ENCODE measurements at regions not wholly inside any gene's neighbourhood (a gene's known extent, or its start where the extent isn't known, plus 50 kb on each side); places are given as distances from the start of the nearest gene placed in this dataset.

DNA sequence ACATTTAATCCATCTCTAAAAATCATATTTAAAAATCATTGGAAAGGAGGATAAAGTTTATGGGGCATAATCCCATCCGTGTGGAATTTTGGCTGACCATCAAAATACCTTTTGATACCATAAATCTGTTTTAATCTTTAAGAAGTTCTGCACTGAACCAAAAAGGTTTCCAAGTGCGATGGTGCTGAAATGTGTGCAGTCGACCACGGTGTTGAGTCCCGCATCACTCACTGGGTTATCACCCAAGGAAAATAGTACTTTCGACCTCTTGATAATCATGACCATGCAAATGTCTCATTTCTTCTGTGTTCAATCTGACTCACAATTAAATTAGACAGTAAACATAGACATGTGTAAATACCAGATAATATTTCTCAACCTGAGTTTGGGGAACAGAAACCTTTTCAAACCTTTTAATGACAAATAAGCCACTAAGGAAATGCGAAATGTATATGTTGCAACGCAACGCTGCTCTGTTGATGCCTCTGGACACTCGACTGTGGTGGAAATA is 62.0 kb upstream of the CDH6 start:
- Histone ChIP-seq H3K9me2 (replicated peaks; ENCODE audit: control insufficient read depth, low read length) (no peaks in the 10 kb centered on the region; the same call in 1 of the 2 replicates), H3K9me3 (ENCODE audit: control insufficient read depth, insufficient read depth, low read length) (no peaks in the 10 kb centered on the region), H3F3A (ENCODE audit: control insufficient read depth, insufficient read depth) (no peaks in the 10 kb centered on the region), H3K27me3 (ENCODE audit: control insufficient read depth, low read length) (no peaks in the 10 kb centered on the region), H3K79me2 (ENCODE audit: control insufficient read depth, low read length) (no peaks in the 10 kb centered on the region), H3K36me3 (ENCODE audit: control insufficient read depth, low read length) (no peaks in the 10 kb centered on the region), H4K20me1 (ENCODE audit: control insufficient read depth, insufficient read depth, low read depth, low read length) (no peaks in the 10 kb centered on the region), H3K4me2 (ENCODE audit: low read length) (no peak overlapping the region), H3K4me1 (ENCODE audit: control insufficient read depth, low read length) (no peaks in the 10 kb centered on the region), H3K4me3 (ENCODE audit: low read length) (no peak overlapping the region), H3K27ac (ENCODE audit: low read depth, low read length) (no peak overlapping the region)
- TF ChIP-seq EZH2phosphoT487 (IDR thresholded peaks at IDR 0.05; ENCODE audit: borderline replicate concordance, low read length): no peak
- TF ChIP-seq, protein P1, sequence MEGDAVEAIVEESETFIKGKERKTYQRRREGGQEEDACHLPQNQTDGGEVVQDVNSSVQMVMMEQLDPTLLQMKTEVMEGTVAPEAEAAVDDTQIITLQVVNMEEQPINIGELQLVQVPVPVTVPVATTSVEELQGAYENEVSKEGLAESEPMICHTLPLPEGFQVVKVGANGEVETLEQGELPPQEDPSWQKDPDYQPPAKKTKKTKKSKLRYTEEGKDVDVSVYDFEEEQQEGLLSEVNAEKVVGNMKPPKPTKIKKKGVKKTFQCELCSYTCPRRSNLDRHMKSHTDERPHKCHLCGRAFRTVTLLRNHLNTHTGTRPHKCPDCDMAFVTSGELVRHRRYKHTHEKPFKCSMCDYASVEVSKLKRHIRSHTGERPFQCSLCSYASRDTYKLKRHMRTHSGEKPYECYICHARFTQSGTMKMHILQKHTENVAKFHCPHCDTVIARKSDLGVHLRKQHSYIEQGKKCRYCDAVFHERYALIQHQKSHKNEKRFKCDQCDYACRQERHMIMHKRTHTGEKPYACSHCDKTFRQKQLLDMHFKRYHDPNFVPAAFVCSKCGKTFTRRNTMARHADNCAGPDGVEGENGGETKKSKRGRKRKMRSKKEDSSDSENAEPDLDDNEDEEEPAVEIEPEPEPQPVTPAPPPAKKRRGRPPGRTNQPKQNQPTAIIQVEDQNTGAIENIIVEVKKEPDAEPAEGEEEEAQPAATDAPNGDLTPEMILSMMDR (IDR thresholded peaks at IDR 0.05; ENCODE audit: low read depth, low read length, poor library complexity, severe bottlenecking): no peak

DNA sequence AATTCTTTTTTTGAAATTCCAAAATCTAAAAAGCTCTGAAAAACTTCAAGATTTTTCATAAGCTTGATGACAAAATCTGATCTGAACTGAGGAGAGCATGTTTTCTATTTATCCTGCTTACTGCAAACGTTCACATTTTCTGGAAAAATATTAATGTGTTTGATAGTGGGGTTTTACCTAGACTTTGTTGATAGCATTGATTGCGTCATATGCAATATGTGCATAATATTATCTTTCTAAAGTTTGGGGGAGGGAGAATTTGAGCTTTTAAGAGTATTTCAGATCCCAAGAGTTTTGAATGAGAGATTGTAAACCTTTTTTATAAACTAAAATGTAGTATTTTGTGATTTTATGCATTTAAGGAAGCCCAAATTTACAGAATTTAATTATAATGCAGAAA is 62.8 kb upstream of the CDH6 start:
- no peak overlapping the region for H3K4me2 ChIP-seq (ENCODE audit: low read length)

DNA sequence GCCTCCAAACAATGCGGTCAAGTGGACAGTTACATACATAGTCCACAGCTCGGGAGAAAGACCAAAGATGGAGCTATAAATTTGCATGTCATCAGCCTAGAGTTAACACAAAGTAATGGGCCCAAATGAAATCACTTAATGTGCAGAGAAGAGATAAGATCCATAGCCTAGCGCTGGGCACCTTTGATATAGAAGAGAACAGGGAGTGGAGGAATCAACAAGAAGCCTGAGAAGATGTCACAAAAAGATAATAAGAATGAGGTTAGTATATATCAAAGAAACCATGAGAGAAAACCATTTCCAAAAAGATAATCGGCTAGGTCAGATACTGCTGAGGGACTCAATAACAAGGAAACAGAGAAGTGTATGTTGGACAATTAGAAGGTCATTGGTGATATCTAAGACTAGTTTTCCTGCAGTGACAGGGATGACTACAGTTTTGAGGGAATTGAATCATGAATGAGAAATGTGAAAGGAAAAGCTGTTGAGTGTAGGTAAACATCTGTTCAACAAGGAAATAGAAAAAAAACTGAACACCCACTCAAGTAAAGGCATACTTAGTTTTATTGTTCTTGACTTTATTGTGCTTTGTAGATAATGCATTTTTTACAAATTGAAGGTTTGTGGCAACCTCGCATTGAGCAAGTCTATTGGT is 68.7 kb upstream of the CDH6 start:
- Histone ChIP-seq H3K9me2 (replicated peaks; ENCODE audit: control insufficient read depth, low read length) (no peaks in the 10 kb centered on the region; the same call in 1 of the 2 replicates), H3K27me3 (ENCODE audit: control insufficient read depth, low read length) (no peaks in the 10 kb centered on the region), H3K27ac (ENCODE audit: low read depth, low read length) (no peak overlapping the region), H3K4me1 (ENCODE audit: control insufficient read depth, low read length) (no peaks in the 10 kb centered on the region), H3K9me3 (ENCODE audit: control insufficient read depth, insufficient read depth, low read length) (no peaks in the 10 kb centered on the region), H3K36me3 (ENCODE audit: control insufficient read depth, low read length) (no peaks in the 10 kb centered on the region), H3F3A (ENCODE audit: control insufficient read depth, insufficient read depth) (no peaks in the 10 kb centered on the region), H3K4me3 (ENCODE audit: low read length) (no peak overlapping the region), H3K79me2 (ENCODE audit: control insufficient read depth, low read length) (no peaks in the 10 kb centered on the region), H3K4me2 (ENCODE audit: low read length) (no peak overlapping the region), H4K20me1 (ENCODE audit: control insufficient read depth, insufficient read depth, low read depth, low read length) (no peaks in the 10 kb centered on the region)
- TF ChIP-seq EZH2phosphoT487 (IDR thresholded peaks at IDR 0.05; ENCODE audit: borderline replicate concordance, low read length): no peak
- TF ChIP-seq, protein P1 (IDR thresholded peaks at IDR 0.05; ENCODE audit: low read depth, low read length, poor library complexity, severe bottlenecking): no peak

More for the DNA sequence above, 62.8 kb upstream of the CDH6 start:
- no peaks in the 10 kb centered on the region for H4K20me1 ChIP-seq (ENCODE audit: control insufficient read depth, insufficient read depth, low read depth, low read length)
- H3K4me3 ChIP-seq (ENCODE audit: low read length): no peak overlapping the region
- H3K27me3 ChIP-seq (ENCODE audit: control insufficient read depth, low read length): no peaks in the 10 kb centered on the region
- H3K36me3 ChIP-seq (ENCODE audit: control insufficient read depth, low read length): no peaks in the 10 kb centered on the region
- H3K4me1 ChIP-seq (ENCODE audit: control insufficient read depth, low read length): no peaks in the 10 kb centered on the region
- no peaks in the 10 kb centered on the region for H3F3A ChIP-seq (ENCODE audit: control insufficient read depth, insufficient read depth)
- H3K9me2 ChIP-seq (replicated peaks; ENCODE audit: control insufficient read depth, low read length): no peaks in the 10 kb centered on the region; the same call in 1 of the 2 replicates
- TF ChIP-seq, protein P1 (IDR thresholded peaks at IDR 0.05; ENCODE audit: low read depth, low read length, poor library complexity, severe bottlenecking): no peak
- TF ChIP-seq EZH2phosphoT487 (IDR thresholded peaks at IDR 0.05; ENCODE audit: borderline replicate concordance, low read length): no peak
- H3K79me2 ChIP-seq (ENCODE audit: control insufficient read depth, low read length): no peaks in the 10 kb centered on the region
- no peaks in the 10 kb centered on the region for H3K9me3 ChIP-seq (ENCODE audit: control insufficient read depth, insufficient read depth, low read length)
- H3K27ac ChIP-seq (ENCODE audit: low read depth, low read length): no peak overlapping the region
